Endodermal cell (in vitro differentiated cells): ENCODE measurements at regions not wholly inside any gene's neighbourhood (a gene's known extent, or its start where the extent isn't known, plus 50 kb on each side); places are given as distances from the start of the nearest gene placed in this dataset.

Experiments
- DNase-seq: peaks from one replicate; pipeline ENCODE4 v3.0.0-alpha.2; 2017
- H3K27ac ChIP-seq: 2 replicates; pipeline ENCODE4 v1.5.1; 2013; ENCODE audit warnings: mild to moderate bottlenecking, low read depth, low read length, moderate library complexity
- H3K27me3 ChIP-seq: 2 replicates; pipeline ENCODE4 v1.6.1; 2013; ENCODE audit warnings: mild to moderate bottlenecking, low read length, moderate library complexity; ENCODE audit not compliant: insufficient read depth, control insufficient read depth, poor library complexity, severe bottlenecking
- H3K36me3 ChIP-seq: 2 replicates; pipeline ENCODE4 v1.7.0; 2013; ENCODE audit warnings: mild to moderate bottlenecking, low read length, moderate library complexity; ENCODE audit not compliant: control insufficient read depth, insufficient read depth
- H3K4me1 ChIP-seq: one replicate; pipeline ENCODE4 v1.7.0; 2013; ENCODE audit warnings: low read length; ENCODE audit not compliant: control insufficient read depth, insufficient read depth
- H3K4me3 ChIP-seq: 2 replicates; pipeline ENCODE4 v1.5.1; 2013; ENCODE audit warnings: mild to moderate bottlenecking, low read length, moderate library complexity
- H3K9ac ChIP-seq: 2 replicates; pipeline ENCODE4 v1.6.1; 2013; ENCODE audit warnings: mild to moderate bottlenecking, low read length, moderate library complexity; ENCODE audit not compliant: poor library complexity, severe bottlenecking; ENCODE audit errors: extremely low read depth
- H3K9me3 ChIP-seq: 2 replicates; pipeline ENCODE4 v1.6.1; 2013; ENCODE audit warnings: mild to moderate bottlenecking, low read length, moderate library complexity; ENCODE audit not compliant: control insufficient read depth
- H3K27ac Mint-ChIP-seq: 2 replicates; pipeline ENCODE4 v1.8.0; 2020; ENCODE audit warnings: mixed read lengths
- H3K27me3 Mint-ChIP-seq: 2 replicates; pipeline ENCODE4 v1.8.0; 2021; ENCODE audit warnings: mild to moderate bottlenecking, mixed read lengths; ENCODE audit not compliant: insufficient read depth
- H3K36me3 Mint-ChIP-seq: 2 replicates; pipeline ENCODE4 v1.8.0; 2020; ENCODE audit warnings: low read depth, mixed read lengths
- H3K4me1 Mint-ChIP-seq: 2 replicates; pipeline ENCODE4 v1.8.0; 2020; ENCODE audit warnings: mixed read lengths
- H3K4me3 Mint-ChIP-seq: 2 replicates; pipeline ENCODE4 v1.8.0; 2020; ENCODE audit warnings: mild to moderate bottlenecking, moderate library complexity, mixed read lengths
- H3K9me3 Mint-ChIP-seq: 2 replicates; pipeline ENCODE4 v1.8.0; 2020; ENCODE audit warnings: mild to moderate bottlenecking, mixed read lengths
- CTCF ChIP-seq: fragments of 200-600 bp; sonication (generic); conservative IDR thresholded peaks from 2 replicates; pipeline ENCODE4 v1.5.0; 2021; ENCODE audit warnings: antibody characterized with exemption, mild to moderate bottlenecking
- WGBS, 2 experiments: methylation state at CpG; one replicate each; pipeline versions ENCODE4 v1.1.5 to v1.1.7; 2013; ENCODE audit warnings: missing lambda C conversion rate in 2 of 2, mixed read lengths in 1 of 2; ENCODE audit not compliant: insufficient coverage in 1 of 2, insufficient read length in 1 of 2; 5-methylcytosine and 5-hydroxymethylcytosine counted together

- H3K27ac Mint-ChIP-seq, result no peak overlapping the region
- peaks cover 25% of the 10 kb centered on the region for H3K4me1 Mint-ChIP-seq
- WGBS, 2 experiments, result 93 to 95% methylated on average over 13 to 15 of the region's 15 CpGs
Observed at GRCh38 chr1:234989479-234990327, 138.9 kb downstream of the TOMM20 start.

GRCh38 chr1:234989019-234989418, 139.6 kb downstream of the TOMM20 start:
- Histone ChIP-seq H3K4me1 (peaks cover 8% of the 10 kb centered on the region), H3K9me3 (no peaks in the 10 kb centered on the region), H3K27me3 (no peaks in the 10 kb centered on the region), H3K9ac (no peak overlapping the region), H3K36me3 (no peaks in the 10 kb centered on the region), H3K4me3 (no peak overlapping the region), H3K27ac (no peak overlapping the region)
- no peaks in the 10 kb centered on the region for H3K36me3 Mint-ChIP-seq
- no peak overlapping the region for H3K27ac Mint-ChIP-seq
- H3K9me3 Mint-ChIP-seq, result no peaks in the 10 kb centered on the region
- no peak for TF ChIP-seq CTCF
- WGBS, 2 experiments, result 90 to 93% methylated on average over 5 to 6 of the region's 6 CpGs
- H3K4me1 Mint-ChIP-seq, result peaks cover 30% of the 10 kb centered on the region
- no peak for DNase-seq
- no peak overlapping the region for H3K4me3 Mint-ChIP-seq
- H3K27me3 Mint-ChIP-seq, result no peaks in the 10 kb centered on the region

More at GRCh38 chr1:234989479-234990327, 138.9 kb downstream of the TOMM20 start:
- no peak for TF ChIP-seq CTCF
- no peak overlapping the region for H3K9ac ChIP-seq
- DNase-seq, result no peak
- no peaks in the 10 kb centered on the region for H3K9me3 ChIP-seq
- Mint-ChIP-seq H3K4me3 (no peak overlapping the region), H3K27me3 (no peaks in the 10 kb centered on the region), H3K36me3 (no peaks in the 10 kb centered on the region), H3K9me3 (no peaks in the 10 kb centered on the region)
- no peaks in the 10 kb centered on the region for H3K27me3 ChIP-seq
- H3K4me1 ChIP-seq, result peaks cover 8% of the 10 kb centered on the region
- H3K36me3 ChIP-seq, result no peaks in the 10 kb centered on the region
- H3K4me3 ChIP-seq, result no peak overlapping the region
- H3K27ac ChIP-seq, result no peak overlapping the region

- 95 to 100% methylated on average over 3 to 4 of the region's 4 CpGs for WGBS, 2 experiments
- Histone ChIP-seq H3K4me1 (peaks cover 8% of the 10 kb centered on the region), H3K9ac (no peak overlapping the region), H3K27ac (no peak overlapping the region), H3K9me3 (no peaks in the 10 kb centered on the region), H3K27me3 (no peaks in the 10 kb centered on the region), H3K4me3 (no peak overlapping the region), H3K36me3 (no peaks in the 10 kb centered on the region)
- H3K27ac Mint-ChIP-seq, result no peak overlapping the region
- no peak overlapping the region for H3K4me3 Mint-ChIP-seq
- no peaks in the 10 kb centered on the region for H3K27me3 Mint-ChIP-seq
- no peaks in the 10 kb centered on the region for H3K36me3 Mint-ChIP-seq
- no peak for TF ChIP-seq CTCF
- peaks cover 30% of the 10 kb centered on the region for H3K4me1 Mint-ChIP-seq
- no peak for DNase-seq
- H3K9me3 Mint-ChIP-seq, result no peaks in the 10 kb centered on the region
Observed at GRCh38 chr1:234988536-234988935, 140.1 kb downstream of the TOMM20 start.
